Vagina (tissue), 2 donors: ENCODE measurements at regions not wholly inside any gene's neighbourhood (a gene's known extent, or its start where the extent isn't known, plus 50 kb on each side); places are given as distances from the start of the nearest gene placed in this dataset.

ENCODE experiments used
- POLR2A ChIP-seq, 2 donors: fragments of 450-650 bp; IDR thresholded peaks; one replicate each; pipeline ENCODE4 v1.6.1; 2017; ENCODE audit warnings: antibody characterized with exemption in 2 of 2, mild to moderate bottlenecking in 2 of 2, moderate library complexity in 2 of 2
- POLR2AphosphoS5 ChIP-seq, 2 donors: sonication (generic); formaldehyde crosslinking; IDR thresholded peaks; one replicate each; pipeline ENCODE4 v1.9.0; 2017; ENCODE audit warnings: antibody characterized with exemption in 2 of 2, mild to moderate bottlenecking in 2 of 2, low read depth in 1 of 2; ENCODE audit not compliant: insufficient read depth in 1 of 2
- TF ChIP-seq, protein P1 (sequence below), 3 experiments: fragments of 450-650 bp in 2 of 3; fragments of 200-600 bp in 1 of 3; sonication (generic) in 1 of 3; IDR thresholded peaks; one replicate each; pipeline ENCODE4 v1.5.1; 2017 to 2019; ENCODE audit warnings: antibody characterized with exemption in 3 of 3, mild to moderate bottlenecking in 2 of 3, moderate library complexity in 2 of 3

DNA sequence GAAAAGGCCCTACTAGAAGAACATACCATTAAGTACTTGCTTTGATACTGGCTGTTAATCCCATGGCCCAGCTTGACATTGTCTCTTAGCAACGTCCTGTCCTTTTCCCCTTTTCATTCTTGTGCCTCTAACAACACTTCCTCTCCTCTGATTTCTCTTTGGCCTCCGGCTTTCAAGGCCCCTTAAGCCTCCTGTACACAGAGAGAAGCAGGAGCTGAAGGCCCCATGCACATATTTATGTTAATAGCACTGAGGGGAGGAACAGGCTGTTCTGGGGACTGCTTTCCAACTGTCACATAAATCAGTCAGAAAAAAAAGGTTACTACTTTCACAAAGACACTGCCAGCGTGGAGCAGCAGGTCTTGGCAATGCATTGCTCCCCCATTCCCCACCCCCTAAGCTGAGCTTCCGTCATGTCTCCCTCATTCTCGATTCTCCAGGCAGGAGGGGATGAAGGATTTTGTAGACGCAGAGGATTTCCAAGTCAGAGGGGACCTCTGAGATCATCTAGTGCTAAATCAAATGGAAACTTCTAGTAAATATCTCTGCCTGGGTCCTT, 257.4 kb upstream of the ADAMTS9 start:
- no peak for TF ChIP-seq POLR2A (IDR thresholded peaks at IDR 0.05)
- TF ChIP-seq, protein P1, sequence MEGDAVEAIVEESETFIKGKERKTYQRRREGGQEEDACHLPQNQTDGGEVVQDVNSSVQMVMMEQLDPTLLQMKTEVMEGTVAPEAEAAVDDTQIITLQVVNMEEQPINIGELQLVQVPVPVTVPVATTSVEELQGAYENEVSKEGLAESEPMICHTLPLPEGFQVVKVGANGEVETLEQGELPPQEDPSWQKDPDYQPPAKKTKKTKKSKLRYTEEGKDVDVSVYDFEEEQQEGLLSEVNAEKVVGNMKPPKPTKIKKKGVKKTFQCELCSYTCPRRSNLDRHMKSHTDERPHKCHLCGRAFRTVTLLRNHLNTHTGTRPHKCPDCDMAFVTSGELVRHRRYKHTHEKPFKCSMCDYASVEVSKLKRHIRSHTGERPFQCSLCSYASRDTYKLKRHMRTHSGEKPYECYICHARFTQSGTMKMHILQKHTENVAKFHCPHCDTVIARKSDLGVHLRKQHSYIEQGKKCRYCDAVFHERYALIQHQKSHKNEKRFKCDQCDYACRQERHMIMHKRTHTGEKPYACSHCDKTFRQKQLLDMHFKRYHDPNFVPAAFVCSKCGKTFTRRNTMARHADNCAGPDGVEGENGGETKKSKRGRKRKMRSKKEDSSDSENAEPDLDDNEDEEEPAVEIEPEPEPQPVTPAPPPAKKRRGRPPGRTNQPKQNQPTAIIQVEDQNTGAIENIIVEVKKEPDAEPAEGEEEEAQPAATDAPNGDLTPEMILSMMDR (IDR thresholded peaks at IDR 0.05), result no peak
- peak; percentile 22 to 85 for TF ChIP-seq POLR2AphosphoS5 (IDR thresholded peaks at IDR 0.05; ENCODE audit: insufficient read depth in 1 of 2, low read depth in 1 of 2)
